Common myeloid progenitor, CD34-positive (primary cell): ENCODE measurements at regions not wholly inside any gene's neighbourhood (a gene's known extent, or its start where the extent isn't known, plus 50 kb on each side); places are given as distances from the start of the nearest gene placed in this dataset.
A peak's percentile ranks its signal among the peaks of the same experiment; 100 is the strongest.

ENCODE experiments used
- CTCF ChIA-PET: fragments of 350-600 bp; sonication (Branson Sonifier 250); formaldehyde crosslinking; loops from one replicate; lab custom pipeline; 2021; ENCODE audit warnings: antibody characterized with exemption; lab: Charles Lee
- POLR2A ChIA-PET: fragments of 350-600 bp; sonication (Branson Sonifier 250); formaldehyde crosslinking; loops from one replicate; lab custom pipeline; 2021; ENCODE audit warnings: antibody characterized with exemption; lab: Charles Lee
- DNase-seq, 3 donors: peaks; one replicate each; pipeline versions ENCODE4 v3.0.0 to v3.0.0-alpha.2; 2013
- H3K27ac ChIP-seq, 2 experiments: 1 replicate in 1 of 2; 2 replicates in 1 of 2; pipeline ENCODE4 v1.7.0; 2013; ENCODE audit warnings: inconsistent platforms in 2 of 2, low read length in 2 of 2, mild to moderate bottlenecking in 2 of 2, low read depth in 1 of 2, moderate library complexity in 1 of 2; ENCODE audit not compliant: severe bottlenecking in 2 of 2, insufficient read depth in 1 of 2, poor library complexity in 1 of 2
- H3K27me3 ChIP-seq, 5 experiments: replicated peaks in 2 of 5; 1 replicate in 3 of 5; 2 replicates in 2 of 5; pipeline versions ENCODE4 v1.6.1 to v1.7.0; 2013; ENCODE audit warnings: low read length in 4 of 5, mild to moderate bottlenecking in 2 of 5, moderate library complexity in 2 of 5, inconsistent platforms in 1 of 5; ENCODE audit not compliant: insufficient read depth in 5 of 5, control insufficient read depth in 4 of 5
- H3K36me3 ChIP-seq, 4 experiments: 1 replicate in 2 of 4; 2 replicates in 2 of 4; pipeline versions ENCODE4 v1.6.1 to v1.7.0; 2013; ENCODE audit warnings: low read length in 3 of 4, control low read depth in 1 of 4, mild to moderate bottlenecking in 1 of 4; ENCODE audit not compliant: control insufficient read depth in 4 of 4, insufficient read depth in 4 of 4
- H3K4me1 ChIP-seq, 4 experiments: 1 replicate in 3 of 4; 2 replicates in 1 of 4; pipeline versions ENCODE4 v1.6.1 to v1.7.1; 2013; ENCODE audit warnings: low read length in 3 of 4, mild to moderate bottlenecking in 3 of 4, control low read depth in 1 of 4, inconsistent platforms in 1 of 4, moderate library complexity in 1 of 4; ENCODE audit not compliant: control insufficient read depth in 4 of 4, insufficient read depth in 4 of 4; ENCODE audit errors: control extremely low read depth in 1 of 4
- H3K4me3 ChIP-seq, 7 experiments: 1 replicate in 4 of 7; 2 replicates in 3 of 7; pipeline versions ENCODE4 v1.5.1 to v1.7.0; 2013; ENCODE audit warnings: mild to moderate bottlenecking in 7 of 7, low read length in 6 of 7, moderate library complexity in 6 of 7, inconsistent platforms in 2 of 7, low read depth in 2 of 7, control low read depth in 1 of 7; ENCODE audit not compliant: insufficient read depth in 4 of 7, control insufficient read depth in 1 of 7; ENCODE audit errors: extremely low read depth in 1 of 7
- H3K9me3 ChIP-seq, 5 experiments: 1 replicate in 4 of 5; 2 replicates in 1 of 5; pipeline versions ENCODE4 v1.6.1 to v1.7.1; 2013; ENCODE audit warnings: low read length in 4 of 5, mild to moderate bottlenecking in 2 of 5, inconsistent platforms in 1 of 5, low read depth in 1 of 5, moderate library complexity in 1 of 5; ENCODE audit not compliant: control insufficient read depth in 4 of 5, insufficient read depth in 2 of 5; ENCODE audit errors: control extremely low read depth in 1 of 5
- WGBS: methylation state at CpG from one replicate; pipeline ENCODE4 v1.1.5; 2013; ENCODE audit not compliant: insufficient coverage; 5-methylcytosine and 5-hydroxymethylcytosine counted together

DNA sequence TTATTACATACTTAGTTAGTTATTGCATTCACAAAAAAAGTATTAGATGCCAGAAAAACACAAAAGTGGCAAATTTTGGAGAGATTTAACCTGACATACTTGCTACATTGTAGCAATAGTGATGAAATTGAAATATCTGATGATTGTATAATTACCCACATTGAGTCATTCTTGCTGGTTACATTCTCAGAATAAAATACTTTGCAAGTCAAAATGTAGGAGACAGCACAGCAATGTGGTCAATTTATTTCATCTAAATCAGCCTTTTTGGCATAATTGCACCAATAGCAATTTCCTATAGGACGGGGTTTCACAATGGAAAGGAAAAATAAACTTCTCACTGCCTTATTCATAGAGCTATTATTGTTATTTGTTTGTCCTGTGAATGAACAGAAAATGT is 125.0 kb upstream of the ETV6 start:
- WGBS: no CpG with 5 or more reads among the region's 1 CpG
- H3K27ac ChIP-seq: no peak overlapping the region
- H3K4me3 ChIP-seq: no peak overlapping the region
- no peaks in the 10 kb centered on the region for H3K4me1 ChIP-seq
- H3K27me3 ChIP-seq: no peaks in the 10 kb centered on the region
- CTCF ChIA-PET: no interaction called here
- H3K9me3 ChIP-seq: peaks cover 0 to 3% (median 0%) of the 10 kb centered on the region in 5 experiments
- POLR2A ChIA-PET: no interaction called here
- no peak for DNase-seq
- H3K36me3 ChIP-seq: no peaks in the 10 kb centered on the region

DNA sequence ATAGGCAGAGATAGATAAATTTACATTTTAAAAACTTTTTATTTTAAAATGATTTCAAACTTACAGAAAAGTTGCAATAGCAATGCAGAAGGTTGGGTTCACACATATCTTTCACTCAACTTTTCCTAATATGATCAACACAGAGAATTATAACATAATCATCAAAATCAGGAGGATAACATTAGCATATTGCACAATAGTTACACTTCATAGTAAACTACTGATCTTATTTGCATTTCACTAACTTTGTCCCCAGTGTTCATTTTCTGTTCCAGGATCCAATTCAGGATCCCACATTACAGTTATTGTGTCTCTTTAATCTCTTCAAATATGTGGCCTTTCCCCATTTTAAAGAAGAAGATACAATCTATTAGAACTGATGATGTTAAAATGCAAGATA is 115.4 kb upstream of the ETV6 start:
- no peak for DNase-seq

DNA sequence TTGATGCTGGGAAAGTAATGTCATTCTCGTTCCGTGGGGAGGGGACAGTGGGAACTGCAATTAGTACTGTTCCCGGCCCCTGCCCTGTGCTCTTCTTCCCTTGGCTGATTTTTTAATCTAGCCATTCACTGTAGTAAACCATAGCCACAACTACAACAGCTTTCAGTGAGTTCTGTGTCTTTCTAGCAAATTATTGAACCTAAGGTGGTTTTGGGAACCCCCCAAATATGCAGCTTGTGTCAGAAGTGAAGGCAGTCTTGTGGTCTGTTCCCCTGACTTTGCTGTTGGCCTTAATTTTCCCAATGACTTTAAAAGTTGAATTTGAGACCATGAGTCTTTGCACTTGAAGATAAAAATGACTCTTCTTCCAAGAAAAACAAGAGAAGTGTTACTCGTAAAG is 114.3 kb upstream of the ETV6 start:
- H3K9me3 ChIP-seq: no peaks in the 10 kb centered on the region
- ChIA-PET POLR2A (no interaction called here), CTCF (interaction anchor here (1.1 kb wide), 1 partner anchor 8 kb away, joined by 3 read pairs; no protein-coding TSS in a partner anchor)
- H3K36me3 ChIP-seq: no peaks in the 10 kb centered on the region
- no peak overlapping the region for H3K27ac ChIP-seq
- H3K4me1 ChIP-seq: peaks cover 0 to 3% (median 0%) of the 10 kb centered on the region in 4 experiments
- 100% methylated on average over 3 of the region's 4 CpGs for WGBS
- no peak overlapping the region for H3K4me3 ChIP-seq
- H3K27me3 ChIP-seq: no peaks in the 10 kb centered on the region
- DNase-seq: no peak

More for the DNA sequence above, 115.4 kb upstream of the ETV6 start:
- Histone ChIP-seq H3K4me1 (peaks cover 0 to 3% (median 0%) of the 10 kb centered on the region in 4 experiments), H3K36me3 (no peaks in the 10 kb centered on the region), H3K4me3 (no peak overlapping the region), H3K9me3 (no peaks in the 10 kb centered on the region), H3K27me3 (no peaks in the 10 kb centered on the region), H3K27ac (no peak overlapping the region)
- ChIA-PET POLR2A (no interaction called here), CTCF (interaction anchor here (1.1 kb wide), 1 partner anchor 9 kb away, joined by 3 read pairs; no protein-coding TSS in a partner anchor)

DNA sequence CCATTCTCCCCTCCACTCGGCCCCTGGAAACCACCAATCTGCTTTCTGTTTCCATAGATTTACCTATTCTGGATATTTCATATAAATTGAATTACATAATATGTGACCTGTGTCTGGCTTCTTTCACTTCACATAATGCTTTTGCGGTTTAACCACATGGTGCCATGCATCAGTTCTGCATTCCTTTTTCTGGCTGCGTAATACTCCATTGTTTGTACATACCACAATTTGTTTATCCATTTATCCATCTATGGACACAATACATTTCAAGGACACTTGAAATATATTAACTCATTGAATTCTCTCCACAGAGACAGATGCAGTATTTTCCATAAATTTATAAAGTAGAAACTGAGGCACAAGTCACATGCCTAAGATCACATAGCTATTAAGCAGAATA is 110.3 kb upstream of the ETV6 start:
- Histone ChIP-seq H3K27me3 (no peaks in the 10 kb centered on the region), H3K27ac (no peak overlapping the region), H3K9me3 (no peaks in the 10 kb centered on the region), H3K4me3 (no peak overlapping the region), H3K4me1 (peaks cover 2 to 10% (median 6%) of the 10 kb centered on the region in 4 experiments), H3K36me3 (no peaks in the 10 kb centered on the region)
- ChIA-PET CTCF (interaction anchor here (0.9 kb wide), 1 partner anchor 14 kb away, joined by 3 read pairs; no protein-coding TSS in a partner anchor), POLR2A (no interaction called here)
- no peak for DNase-seq
- WGBS: 100% methylated on average over 2 of the region's 3 CpGs

DNA sequence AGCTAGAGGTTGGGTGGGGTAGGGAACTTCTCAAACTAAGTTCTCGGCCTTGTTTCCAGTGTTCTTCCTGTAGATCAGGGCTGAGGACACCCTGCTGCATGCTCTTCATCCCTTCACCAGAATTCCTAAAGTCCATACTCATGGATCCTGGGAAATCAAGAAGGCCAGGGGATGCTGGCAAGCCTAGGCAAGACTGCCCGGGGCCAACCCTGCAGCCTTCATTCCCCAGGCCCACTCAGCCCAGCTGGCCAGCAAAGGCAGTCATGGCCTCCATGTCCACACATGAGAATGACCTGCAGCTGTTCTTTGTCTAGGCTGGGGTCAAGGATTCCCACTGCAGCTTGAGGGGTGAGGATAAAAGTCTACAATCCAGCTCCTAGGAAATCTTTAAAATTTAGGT is 109.3 kb upstream of the ETV6 start:
- Histone ChIP-seq H3K27ac (no peak overlapping the region), H3K4me3 (no peak overlapping the region), H3K4me1 (peaks cover 4 to 20% (median 15%) of the 10 kb centered on the region in 4 experiments), H3K36me3 (no peaks in the 10 kb centered on the region), H3K9me3 (no peaks in the 10 kb centered on the region), H3K27me3 (no peaks in the 10 kb centered on the region)
- no peak for DNase-seq
- POLR2A ChIA-PET: no interaction called here
- 86% methylated on average over 1 of the region's 2 CpGs for WGBS
- CTCF ChIA-PET: interaction anchor here (0.7 to 0.9 kb wide), 2 partner anchors 8 to 13 kb away, joined by 3 read pairs; no protein-coding TSS in a partner anchor

DNA sequence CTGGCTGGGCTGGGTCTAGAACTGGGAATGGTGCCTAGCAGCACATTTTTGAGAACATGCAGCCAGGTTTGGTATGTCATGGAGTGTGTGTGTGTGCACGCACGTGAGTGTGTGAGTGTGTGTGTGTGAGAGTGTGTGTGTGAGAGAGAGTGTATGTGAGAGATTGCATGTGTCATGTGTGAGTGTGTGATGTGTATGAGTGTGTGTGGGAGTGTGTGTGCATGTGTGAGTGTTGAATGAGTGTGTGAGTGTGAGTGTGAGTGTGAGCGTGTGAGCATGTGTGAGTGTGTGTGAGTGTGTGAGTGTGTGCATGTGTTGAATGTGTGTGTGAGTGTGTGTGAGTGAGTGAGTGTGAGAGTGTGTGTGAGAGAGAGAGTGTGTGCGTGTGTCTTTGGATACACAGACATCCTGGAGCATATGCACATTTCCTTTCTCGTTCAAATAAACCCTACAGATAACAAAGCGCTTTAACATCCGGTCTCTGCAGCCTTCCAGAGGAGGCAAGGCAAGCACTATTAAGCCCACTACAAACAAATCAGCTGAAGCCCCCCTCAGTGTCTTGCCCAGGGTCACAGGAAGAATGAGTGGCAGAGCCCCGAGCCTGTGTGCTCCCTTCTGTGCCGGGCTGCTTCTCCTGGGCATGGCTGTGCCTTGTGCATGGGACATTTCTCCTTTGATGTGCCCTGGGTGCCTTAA is 108.7 kb upstream of the ETV6 start:
- no peak overlapping the region for H3K27ac ChIP-seq
- peaks cover 5 to 26% (median 21%) of the 10 kb centered on the region in 4 experiments for H3K4me1 ChIP-seq
- no peak for DNase-seq
- CTCF ChIA-PET: no interaction called here
- no peaks in the 10 kb centered on the region for H3K27me3 ChIP-seq
- no peak overlapping the region for H3K4me3 ChIP-seq
- no peaks in the 10 kb centered on the region for H3K9me3 ChIP-seq
- WGBS: 73% methylated on average over 5 of the region's 9 CpGs
- no peaks in the 10 kb centered on the region for H3K36me3 ChIP-seq
- POLR2A ChIA-PET: no interaction called here

DNA sequence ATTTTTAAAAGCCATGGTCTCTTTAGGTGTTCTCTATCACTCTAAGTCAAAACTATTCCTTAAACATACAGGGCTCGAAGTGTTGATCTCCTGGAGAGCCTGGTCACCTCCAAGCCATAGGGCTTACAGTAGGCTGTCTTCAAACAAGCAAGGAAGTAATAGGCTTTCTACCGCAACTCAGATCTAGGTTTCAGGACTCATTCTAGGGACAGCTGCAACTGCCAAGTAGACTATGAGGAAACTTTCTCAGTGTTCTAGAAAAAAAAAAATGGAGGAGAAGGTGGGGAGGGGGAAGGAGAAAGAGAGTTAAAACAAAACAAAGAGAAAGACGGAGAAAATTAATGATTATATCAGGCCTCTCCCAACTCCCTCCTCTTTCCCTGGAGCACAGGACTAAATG is 106.9 kb upstream of the ETV6 start:
- H3K27me3 ChIP-seq: no peaks in the 10 kb centered on the region
- H3K9me3 ChIP-seq: no peaks in the 10 kb centered on the region
- peaks cover 13 to 40% (median 35%) of the 10 kb centered on the region in 4 experiments for H3K4me1 ChIP-seq
- CTCF ChIA-PET: interaction anchor here (1.2 kb wide), 1 partner anchor 8 kb away, joined by 3 read pairs; no protein-coding TSS in a partner anchor
- no peaks in the 10 kb centered on the region for H3K36me3 ChIP-seq
- POLR2A ChIA-PET: no interaction called here
- DNase-seq: peak in 1 of 3 donors; percentile 43
- 80% methylated on average over 1 of the region's 3 CpGs for WGBS
- H3K27ac ChIP-seq: no peak overlapping the region
- no peak overlapping the region for H3K4me3 ChIP-seq
